Dendritic cell treated with granulocyte-macrophage colony-stimulating factor and Interleukin-4, amounts not matched to agents 40 ng/mL and 50 ng/mL, for 4 days (primary cell): ENCODE measurements at regions not wholly inside any gene's neighbourhood (a gene's known extent, or its start where the extent isn't known, plus 50 kb on each side); places are given as distances from the start of the nearest gene placed in this dataset.

Experiments used
- H3K27ac Mint-ChIP-seq: one replicate; pipeline ENCODE4 v1.8.0; 2022; ENCODE audit warnings: mild to moderate bottlenecking, mixed read lengths
- H3K27me3 Mint-ChIP-seq: one replicate; pipeline ENCODE4 v1.8.0; 2022; ENCODE audit warnings: mild to moderate bottlenecking, mixed read lengths
- H3K36me3 Mint-ChIP-seq: one replicate; pipeline ENCODE4 v1.8.0; 2022; ENCODE audit warnings: low read depth, mixed read lengths
- H3K4me1 Mint-ChIP-seq: one replicate; pipeline ENCODE4 v1.8.0; 2022; ENCODE audit warnings: low read depth, mixed read lengths
- H3K4me3 Mint-ChIP-seq: one replicate; pipeline ENCODE4 v1.8.0; 2022; ENCODE audit warnings: mild to moderate bottlenecking, moderate library complexity, mixed read lengths
- H3K9me3 Mint-ChIP-seq: one replicate; pipeline ENCODE4 v1.8.0; 2022; ENCODE audit warnings: mixed read lengths
- intact Hi-C: fragments of 100-400 bp; cut with micrococcal nuclease; formaldehyde crosslinking; loops from one replicate; pipeline ENCODE4 v1.15.0; 2022

DNA sequence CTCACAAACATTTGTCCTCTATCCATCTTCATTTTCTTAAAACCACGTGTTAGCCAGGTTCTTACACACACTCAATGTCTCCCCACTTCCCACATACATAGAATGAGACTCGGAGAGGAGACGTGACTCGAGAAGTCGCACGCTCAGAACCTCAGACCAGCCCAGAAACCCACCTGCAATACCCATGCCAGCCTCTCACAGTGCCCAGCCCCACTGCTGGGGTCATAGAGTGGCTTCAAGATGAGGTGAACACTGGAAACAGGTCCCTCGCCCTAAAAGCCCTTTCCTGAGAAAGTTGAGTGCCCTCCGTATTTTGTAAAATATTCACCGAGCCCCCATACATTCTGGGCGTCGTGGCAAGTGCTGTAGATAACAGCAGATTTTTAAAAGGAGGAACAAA, 487.4 kb downstream of the EIPR1 start:
- Mint-ChIP-seq H3K4me1 (no peaks in the 10 kb centered on the region), H3K9me3 (no peaks in the 10 kb centered on the region), H3K4me3 (no peak overlapping the region), H3K36me3 (no peaks in the 10 kb centered on the region), H3K27ac (no peak overlapping the region), H3K27me3 (no peaks in the 10 kb centered on the region)
- intact Hi-C loops: no loop called here

GRCh38 chr2:2889646-2890045, 488.0 kb downstream of the EIPR1 start:
- no peaks in the 10 kb centered on the region for H3K4me1 Mint-ChIP-seq
- intact Hi-C loops: no loop called here
- H3K27ac Mint-ChIP-seq: no peak overlapping the region

GRCh38 chr2:2889141-2889540, 488.5 kb downstream of the EIPR1 start:
- Mint-ChIP-seq H3K4me3 (no peak overlapping the region), H3K9me3 (no peaks in the 10 kb centered on the region), H3K27me3 (no peaks in the 10 kb centered on the region)

More at GRCh38 chr2:2889646-2890045, 488.0 kb downstream of the EIPR1 start:
- Mint-ChIP-seq H3K36me3 (no peaks in the 10 kb centered on the region), H3K9me3 (no peaks in the 10 kb centered on the region), H3K27me3 (no peaks in the 10 kb centered on the region), H3K4me3 (no peak overlapping the region)

DNA sequence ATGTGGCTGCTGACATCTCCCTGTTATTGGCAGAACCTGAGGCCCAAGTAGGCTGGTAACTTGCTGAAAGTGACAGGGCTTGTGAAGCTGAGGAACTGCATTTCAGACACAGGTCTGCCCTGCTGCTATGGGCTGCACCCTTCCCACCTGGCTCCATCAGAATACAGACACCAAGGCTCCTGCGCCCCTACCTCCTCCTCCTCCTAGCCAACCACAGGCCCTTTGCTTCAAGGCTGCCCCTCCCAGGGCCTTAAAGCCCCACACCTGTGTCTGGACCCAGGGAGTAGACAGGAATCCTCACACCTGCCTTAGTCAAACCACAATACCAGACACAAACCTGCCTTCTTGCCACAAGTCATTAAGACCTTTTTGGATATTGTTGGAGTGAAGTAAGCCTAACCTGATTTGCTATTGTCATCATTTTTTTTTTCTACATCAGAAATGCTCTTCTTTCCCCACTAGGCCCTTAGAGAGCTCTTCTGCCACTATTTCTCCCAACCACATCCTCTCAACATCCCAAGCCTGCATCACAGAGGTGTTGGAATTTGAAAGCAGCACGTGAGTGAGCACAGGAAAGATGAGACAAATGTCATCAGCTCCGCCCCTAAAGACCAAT, 489.7 kb downstream of the EIPR1 start:
- intact Hi-C loops: no loop called here
- Mint-ChIP-seq H3K27ac (no peak overlapping the region), H3K36me3 (no peaks in the 10 kb centered on the region), H3K4me1 (no peaks in the 10 kb centered on the region), H3K27me3 (no peaks in the 10 kb centered on the region), H3K4me3 (no peak overlapping the region), H3K9me3 (peaks cover 8% of the 10 kb centered on the region)

More at GRCh38 chr2:2889141-2889540, 488.5 kb downstream of the EIPR1 start:
- intact Hi-C loops: no loop called here
- no peak overlapping the region for H3K27ac Mint-ChIP-seq
- no peaks in the 10 kb centered on the region for H3K36me3 Mint-ChIP-seq
- no peaks in the 10 kb centered on the region for H3K4me1 Mint-ChIP-seq

- no peak overlapping the region for H3K4me3 Mint-ChIP-seq
- no peaks in the 10 kb centered on the region for H3K36me3 Mint-ChIP-seq
- intact Hi-C loops: no loop called here
- peaks cover 14% of the 10 kb centered on the region for H3K9me3 Mint-ChIP-seq
- no peaks in the 10 kb centered on the region for H3K4me1 Mint-ChIP-seq
- H3K27ac Mint-ChIP-seq: no peak overlapping the region
- no peaks in the 10 kb centered on the region for H3K27me3 Mint-ChIP-seq
These were observed 490.7 kb downstream of the EIPR1 start for GRCh38 chr2:2886922-2887321.

DNA sequence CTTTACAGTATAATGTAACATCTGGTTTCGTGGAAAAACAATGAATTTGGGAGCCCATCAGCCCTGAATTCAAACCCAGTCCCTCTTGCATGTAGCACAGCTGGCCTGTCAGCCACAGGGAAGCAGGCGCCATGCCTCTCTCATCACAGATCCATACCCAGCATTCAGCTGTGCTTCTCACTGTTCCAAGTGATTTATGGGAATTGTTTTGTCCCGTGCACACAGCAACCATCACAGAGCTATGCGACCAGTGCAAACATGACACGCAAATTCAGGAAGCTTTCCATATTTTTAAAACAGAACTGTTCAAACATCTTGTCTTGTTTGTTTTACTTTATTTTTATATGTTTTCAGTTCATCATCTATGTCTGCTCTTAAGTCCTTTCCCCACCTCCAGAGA, 496.1 kb downstream of the EIPR1 start:
- no peak overlapping the region for H3K4me3 Mint-ChIP-seq
- intact Hi-C loops: no loop called here
- no peak overlapping the region for H3K27ac Mint-ChIP-seq
- no peaks in the 10 kb centered on the region for H3K36me3 Mint-ChIP-seq
- no peaks in the 10 kb centered on the region for H3K27me3 Mint-ChIP-seq
- peaks cover 14% of the 10 kb centered on the region for H3K9me3 Mint-ChIP-seq
- no peaks in the 10 kb centered on the region for H3K4me1 Mint-ChIP-seq

GRCh38 chr2:2880938-2881337, 496.7 kb downstream of the EIPR1 start:
- Mint-ChIP-seq H3K9me3 (peaks cover 14% of the 10 kb centered on the region), H3K4me3 (no peak overlapping the region), H3K36me3 (no peaks in the 10 kb centered on the region), H3K27me3 (no peaks in the 10 kb centered on the region), H3K4me1 (no peaks in the 10 kb centered on the region), H3K27ac (no peak overlapping the region)
- intact Hi-C loops: no loop called here

DNA sequence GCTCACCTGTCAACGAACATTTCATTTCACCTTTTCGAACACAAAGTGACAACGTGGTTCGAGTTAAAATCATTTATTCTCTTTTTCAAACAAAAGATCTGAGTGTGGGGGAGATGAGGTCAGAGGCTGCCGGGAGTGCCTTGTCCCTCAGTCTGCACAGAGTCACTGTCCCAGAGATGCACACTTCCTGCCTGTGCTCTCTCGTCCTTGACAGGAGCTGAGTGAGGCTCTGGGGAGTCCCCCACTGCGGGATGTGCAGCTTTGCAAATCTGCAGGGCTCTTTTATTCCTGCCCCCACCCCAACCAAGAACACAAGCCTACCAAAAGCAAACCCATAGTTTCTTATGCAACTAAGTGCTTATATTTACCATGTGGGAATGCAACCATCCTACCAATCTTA, 497.8 kb downstream of the EIPR1 start:
- H3K4me3 Mint-ChIP-seq: no peak overlapping the region
- no peaks in the 10 kb centered on the region for H3K4me1 Mint-ChIP-seq
- peaks cover 14% of the 10 kb centered on the region for H3K9me3 Mint-ChIP-seq
- intact Hi-C loops: no loop called here
- H3K27me3 Mint-ChIP-seq: no peaks in the 10 kb centered on the region
- no peaks in the 10 kb centered on the region for H3K36me3 Mint-ChIP-seq
- no peak overlapping the region for H3K27ac Mint-ChIP-seq

- Mint-ChIP-seq H3K4me3 (no peak overlapping the region), H3K27ac (no peak overlapping the region), H3K36me3 (no peaks in the 10 kb centered on the region), H3K9me3 (peaks cover 14% of the 10 kb centered on the region), H3K27me3 (no peaks in the 10 kb centered on the region), H3K4me1 (no peaks in the 10 kb centered on the region)
- intact Hi-C loops: no loop called here
These were observed 498.5 kb downstream of the EIPR1 start for GRCh38 chr2:2879071-2879470.

- Mint-ChIP-seq H3K9me3 (peaks cover 1% of the 10 kb centered on the region), H3K36me3 (no peaks in the 10 kb centered on the region), H3K27ac (no peak overlapping the region), H3K4me3 (no peak overlapping the region), H3K27me3 (no peaks in the 10 kb centered on the region), H3K4me1 (no peaks in the 10 kb centered on the region)
- intact Hi-C loops: no loop called here
These were observed 500.2 kb downstream of the EIPR1 start for GRCh38 chr2:2877427-2877826.

- Mint-ChIP-seq H3K4me1 (no peaks in the 10 kb centered on the region), H3K4me3 (no peak overlapping the region), H3K27me3 (no peaks in the 10 kb centered on the region), H3K27ac (no peak overlapping the region), H3K9me3 (no peaks in the 10 kb centered on the region), H3K36me3 (no peaks in the 10 kb centered on the region)
- intact Hi-C loops: no loop called here
These were observed 501.0 kb downstream of the EIPR1 start for GRCh38 chr2:2876331-2877221.

GRCh38 chr2:2875831-2876230, 501.8 kb downstream of the EIPR1 start:
- Mint-ChIP-seq H3K36me3 (no peaks in the 10 kb centered on the region), H3K27me3 (no peaks in the 10 kb centered on the region), H3K9me3 (no peaks in the 10 kb centered on the region), H3K4me1 (no peaks in the 10 kb centered on the region), H3K27ac (no peak overlapping the region), H3K4me3 (no peak overlapping the region)
- intact Hi-C loops: no loop called here

GRCh38 chr2:2875296-2875695, 502.3 kb downstream of the EIPR1 start:
- Mint-ChIP-seq H3K36me3 (no peaks in the 10 kb centered on the region), H3K4me3 (no peak overlapping the region), H3K4me1 (no peaks in the 10 kb centered on the region), H3K9me3 (no peaks in the 10 kb centered on the region), H3K27me3 (no peaks in the 10 kb centered on the region), H3K27ac (no peak overlapping the region)
- intact Hi-C loops: no loop called here

DNA sequence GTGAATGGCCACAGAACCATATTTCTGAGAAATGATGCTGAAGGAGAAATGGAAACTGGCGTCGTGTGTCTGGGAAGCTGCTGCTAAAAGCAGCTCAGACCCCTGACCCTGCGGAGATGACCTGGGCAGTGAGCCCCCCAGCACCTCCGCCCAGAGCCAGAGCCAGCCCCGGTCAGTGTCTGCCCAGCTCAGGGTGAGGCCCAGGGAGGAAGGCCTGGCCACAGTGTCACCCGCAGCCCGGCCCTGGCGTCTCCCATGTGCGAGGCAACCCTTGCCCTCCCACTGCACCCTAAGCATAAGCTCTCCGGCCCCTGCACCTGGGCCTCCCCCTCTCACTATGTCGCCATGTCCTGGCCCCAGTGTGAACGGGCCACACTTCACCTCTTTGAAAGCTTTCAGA, 502.8 kb downstream of the EIPR1 start:
- no peak overlapping the region for H3K4me3 Mint-ChIP-seq
- intact Hi-C loops: no loop called here
- H3K36me3 Mint-ChIP-seq: no peaks in the 10 kb centered on the region

More for the DNA sequence above, 502.8 kb downstream of the EIPR1 start:
- Mint-ChIP-seq H3K9me3 (no peaks in the 10 kb centered on the region), H3K27me3 (no peaks in the 10 kb centered on the region), H3K4me1 (no peaks in the 10 kb centered on the region), H3K27ac (no peak overlapping the region)
